Gastrocnemius medialis (tissue), 4 donors: ENCODE measurements at regions not wholly inside any gene's neighbourhood (a gene's known extent, or its start where the extent isn't known, plus 50 kb on each side); places are given as distances from the start of the nearest gene placed in this dataset.

Experiments
- CTCF ChIP-seq, 5 experiments: fragments of 450-650 bp in 3 of 5; fragments of 200-600 bp in 2 of 5; sonication (generic) in 2 of 5; IDR thresholded peaks in 4 of 5; conservative IDR thresholded peaks in 1 of 5; 1 replicate in 4 of 5; 2 replicates in 1 of 5; pipeline ENCODE4 v1.5.1; 2016 to 2019; ENCODE audit warnings: antibody characterized with exemption in 5 of 5, mild to moderate bottlenecking in 3 of 5, moderate library complexity in 3 of 5
- POLR2A ChIP-seq, 2 donors: fragments of 450-650 bp; IDR thresholded peaks; one replicate each; pipeline ENCODE4 v1.6.1; 2017; ENCODE audit warnings: antibody characterized with exemption in 2 of 2, mild to moderate bottlenecking in 2 of 2, moderate library complexity in 2 of 2

GRCh38 chr10:113438652-113439051, 114.2 kb upstream of the HABP2 start:
- TF ChIP-seq CTCF (IDR thresholded peaks at IDR 0.05 in 4 of 5, conservative IDR thresholded peaks at IDR 0.05 in 1 of 5) (no peak), POLR2A (IDR thresholded peaks at IDR 0.05) (no peak)
